Adrenal gland (tissue), 9 donors: ENCODE measurements at regions not wholly inside any gene's neighbourhood (a gene's known extent, or its start where the extent isn't known, plus 50 kb on each side); places are given as distances from the start of the nearest gene placed in this dataset.

Experiments
- DNase-seq, 7 donors: peaks; one replicate each; pipeline ENCODE4 v3.0.0-alpha.2; 2019 to 2020
- H3K27ac ChIP-seq, 5 donors: fragments of 200-600 bp; sonication (generic) in 4 of 5; 1 replicate in 3 of 5; 2 replicates in 2 of 5; pipeline versions ENCODE4 v1.5.1 to v1.8.0; 2016 to 2020; ENCODE audit warnings: mild to moderate bottlenecking in 1 of 5
- H3K27me3 ChIP-seq: fragments of 200-600 bp; 2 replicates; pipeline ENCODE4 v1.8.0; 2021
- H3K36me3 ChIP-seq, 2 donors: fragments of 200-600 bp; replicated peaks in 1 of 2; 1 replicate in 1 of 2; 2 replicates in 1 of 2; pipeline versions ENCODE4 v1.5.1 to v1.8.0; 2018 to 2022
- H3K4me1 ChIP-seq, 2 donors: fragments of 200-600 bp; replicated peaks in 1 of 2; 1 replicate in 1 of 2; 2 replicates in 1 of 2; pipeline versions ENCODE4 v1.5.1 to v1.8.0; 2018 to 2021
- H3K4me3 ChIP-seq, 4 donors: fragments of 200-600 bp; sonication (generic) in 3 of 4; one replicate each; pipeline ENCODE4 v1.5.1; 2016 to 2018
- H3K9me3 ChIP-seq, 3 donors: fragments of 200-600 bp; sonication (generic) in 1 of 3; replicated peaks in 1 of 3; 1 replicate in 2 of 3; 2 replicates in 1 of 3; pipeline versions ENCODE4 v1.5.1 to v1.8.0; 2016 to 2021
- POLR2A ChIP-seq, 2 donors: fragments of 450-650 bp; IDR thresholded peaks; one replicate each; pipeline ENCODE4 v1.6.1; 2017; ENCODE audit warnings: antibody characterized with exemption in 2 of 2, mild to moderate bottlenecking in 2 of 2, moderate library complexity in 1 of 2
- WGBS, 4 donors: extraction: QIAGEN DNeasy Blood & Tissue Kit in 2 of 4; methylation state at CpG; one replicate each; pipeline versions ENCODE4 v1.1.5 to v1.1.7; 2013 to 2017; 5-methylcytosine and 5-hydroxymethylcytosine counted together
- intact Hi-C, 2 donors: fragments of 100-400 bp; cut with DNase I; formaldehyde crosslinking; loops; one replicate each; pipeline versions ENCODE4 v1.14.1 to v1.15.0; 2022 to 2023
- TF ChIP-seq, protein P1 (sequence below), 6 experiments: fragments of 450-650 bp in 4 of 6; fragments of 200-600 bp in 2 of 6; sonication (generic) in 1 of 6; IDR thresholded peaks; 1 replicate in 5 of 6; 2 replicates in 1 of 6; pipeline versions ENCODE4 v1.5.1 to v1.8.0; 2016 to 2021; ENCODE audit warnings: antibody characterized with exemption in 6 of 6, mild to moderate bottlenecking in 2 of 6, moderate library complexity in 1 of 6
- donor health status: healthy with polysubstance abuse.
- donor health status: Bipolar disorder and iron deficiency.
- donor health status: DM: yes; HTN: yes; CAD: no.
- donor health status: DM: no; HTN: no; CAD: no.
- donor health status: DM: no; HTN: no; CAD: no.

DNA sequence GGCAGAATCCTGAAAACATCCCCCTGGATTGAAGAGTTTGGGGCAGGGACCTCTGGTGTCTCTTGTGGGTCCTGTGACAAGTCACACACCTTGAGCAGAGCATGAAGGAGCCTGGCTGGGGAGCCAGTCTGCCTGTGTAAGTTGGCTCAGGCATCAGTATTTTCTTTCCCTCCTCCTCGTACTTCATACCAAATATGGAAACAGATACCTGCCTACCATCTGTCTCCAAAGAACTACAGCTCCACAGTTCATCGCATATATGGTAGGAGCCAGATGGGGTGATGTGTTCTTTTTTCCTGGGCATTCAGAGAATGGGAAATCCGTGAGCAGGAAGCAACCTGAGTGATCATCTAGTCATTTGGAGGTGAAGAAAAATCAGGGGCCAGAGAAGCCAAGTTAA is 177.3 kb upstream of the RAD23B start:
- no peak for TF ChIP-seq POLR2A (IDR thresholded peaks at IDR 0.05)
- TF ChIP-seq, protein P1, sequence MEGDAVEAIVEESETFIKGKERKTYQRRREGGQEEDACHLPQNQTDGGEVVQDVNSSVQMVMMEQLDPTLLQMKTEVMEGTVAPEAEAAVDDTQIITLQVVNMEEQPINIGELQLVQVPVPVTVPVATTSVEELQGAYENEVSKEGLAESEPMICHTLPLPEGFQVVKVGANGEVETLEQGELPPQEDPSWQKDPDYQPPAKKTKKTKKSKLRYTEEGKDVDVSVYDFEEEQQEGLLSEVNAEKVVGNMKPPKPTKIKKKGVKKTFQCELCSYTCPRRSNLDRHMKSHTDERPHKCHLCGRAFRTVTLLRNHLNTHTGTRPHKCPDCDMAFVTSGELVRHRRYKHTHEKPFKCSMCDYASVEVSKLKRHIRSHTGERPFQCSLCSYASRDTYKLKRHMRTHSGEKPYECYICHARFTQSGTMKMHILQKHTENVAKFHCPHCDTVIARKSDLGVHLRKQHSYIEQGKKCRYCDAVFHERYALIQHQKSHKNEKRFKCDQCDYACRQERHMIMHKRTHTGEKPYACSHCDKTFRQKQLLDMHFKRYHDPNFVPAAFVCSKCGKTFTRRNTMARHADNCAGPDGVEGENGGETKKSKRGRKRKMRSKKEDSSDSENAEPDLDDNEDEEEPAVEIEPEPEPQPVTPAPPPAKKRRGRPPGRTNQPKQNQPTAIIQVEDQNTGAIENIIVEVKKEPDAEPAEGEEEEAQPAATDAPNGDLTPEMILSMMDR (IDR thresholded peaks at IDR 0.05): no peak
- intact Hi-C loops: no loop called here
- WGBS, 4 donors: 69 to 79% (median 72%) methylated on average over 3 of the region's 3 CpGs

DNA sequence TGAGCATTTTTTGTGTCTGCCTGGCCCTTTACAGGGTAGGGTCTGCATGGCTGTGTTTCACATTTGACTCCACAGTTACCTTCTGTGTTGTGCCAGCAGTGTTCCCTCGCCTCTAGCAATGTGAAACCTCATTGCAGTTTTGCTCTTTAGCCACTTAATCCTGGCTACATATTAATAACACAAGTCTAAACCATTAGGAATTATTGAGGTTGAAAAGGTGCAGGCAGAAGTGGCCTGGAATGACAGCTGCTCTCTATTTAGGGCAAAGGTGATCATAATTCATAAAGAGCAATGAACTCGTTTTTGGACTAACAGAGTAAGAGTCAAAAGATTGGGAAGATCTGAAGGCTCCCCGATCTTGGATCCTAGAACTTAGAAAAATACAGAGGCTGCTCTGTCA is 176.7 kb upstream of the RAD23B start:
- intact Hi-C loops: no loop called here
- no peak for DNase-seq
- TF ChIP-seq, protein P1 (IDR thresholded peaks at IDR 0.05): no peak
- no peak for TF ChIP-seq POLR2A (IDR thresholded peaks at IDR 0.05)
- Histone ChIP-seq H3K36me3 (no peaks in the 10 kb centered on the region), H3K27ac (no peak overlapping the region), H3K27me3 (no peaks in the 10 kb centered on the region), H3K4me3 (no peak overlapping the region), H3K9me3 (no peaks in the 10 kb centered on the region), H3K4me1 (no peaks in the 10 kb centered on the region)
- 70 to 83% (median 77%) methylated on average over 3 of the region's 3 CpGs for WGBS, 4 donors

More for the DNA sequence above, 177.3 kb upstream of the RAD23B start:
- H3K4me3 ChIP-seq: no peak overlapping the region
- no peaks in the 10 kb centered on the region for H3K36me3 ChIP-seq
- H3K27ac ChIP-seq: no peak overlapping the region
- no peaks in the 10 kb centered on the region for H3K9me3 ChIP-seq
- H3K27me3 ChIP-seq: no peaks in the 10 kb centered on the region
- DNase-seq: no peak
- no peaks in the 10 kb centered on the region for H3K4me1 ChIP-seq

DNA sequence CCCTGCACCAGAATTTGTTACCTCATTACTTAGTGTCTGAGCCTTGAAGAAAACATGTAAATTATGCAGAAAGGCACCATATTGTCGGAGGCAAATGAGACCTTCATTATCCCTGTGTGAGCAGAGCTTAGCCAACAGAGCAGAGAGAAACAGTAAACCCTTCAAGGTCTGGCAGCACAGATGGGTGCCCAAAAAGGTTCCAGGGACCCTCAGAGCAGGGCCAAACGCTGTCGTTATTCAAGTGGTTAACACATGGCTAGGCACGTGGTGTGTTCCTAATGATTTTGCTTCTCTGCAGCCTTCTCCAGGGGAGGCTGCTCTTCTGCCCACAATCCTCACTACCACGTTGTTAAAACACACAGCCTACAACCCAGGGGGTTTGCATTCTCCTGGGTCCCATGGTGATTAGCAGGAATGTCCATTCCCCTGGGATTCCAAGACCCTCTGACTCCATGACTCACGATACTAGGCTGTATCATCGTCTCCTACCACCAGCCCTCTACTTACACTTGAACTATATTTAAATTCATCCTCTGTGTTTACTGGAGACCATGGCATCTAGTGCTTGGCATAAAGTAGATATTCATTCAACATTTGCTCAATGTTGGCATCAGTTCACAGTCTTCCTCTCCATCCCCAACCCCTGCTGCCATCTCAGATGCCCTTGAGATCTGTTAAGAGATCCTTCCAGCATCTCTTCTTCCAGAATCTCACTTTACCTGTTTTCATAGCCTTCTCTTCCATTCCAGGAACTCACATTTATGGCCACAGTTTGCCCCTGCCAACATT is 174.5 kb upstream of the RAD23B start:
- Histone ChIP-seq H3K27me3 (no peaks in the 10 kb centered on the region), H3K27ac (no peak overlapping the region), H3K4me3 (no peak overlapping the region), H3K9me3 (no peaks in the 10 kb centered on the region), H3K4me1 (no peaks in the 10 kb centered on the region), H3K36me3 (no peaks in the 10 kb centered on the region)
- no peak for DNase-seq
- intact Hi-C loops: no loop called here
- 73 to 81% (median 79%) methylated on average over 7 of the region's 7 CpGs for WGBS, 4 donors
- TF ChIP-seq, protein P1 (IDR thresholded peaks at IDR 0.05): no peak
- TF ChIP-seq POLR2A (IDR thresholded peaks at IDR 0.05): no peak

DNA sequence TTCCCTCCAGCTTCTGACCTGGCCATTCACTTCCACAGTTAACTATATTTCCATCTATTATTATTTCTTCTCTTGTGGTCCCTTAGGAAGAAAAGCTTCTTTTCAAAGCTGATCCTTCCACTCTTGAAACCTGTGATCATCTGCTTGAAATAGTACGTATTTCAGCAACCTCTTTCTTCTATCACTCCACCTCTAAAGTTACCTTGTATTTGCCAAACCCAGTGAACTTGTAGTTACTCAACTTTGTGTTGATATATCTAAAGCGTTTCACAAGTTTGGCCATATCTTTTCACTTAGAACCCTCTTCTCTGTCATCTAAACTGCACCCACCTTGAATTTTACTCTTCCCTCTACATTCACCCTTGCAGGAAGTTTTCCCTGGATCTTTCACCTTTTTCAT is 173.8 kb upstream of the RAD23B start:
- H3K27me3 ChIP-seq: no peaks in the 10 kb centered on the region
- no peak for TF ChIP-seq POLR2A (IDR thresholded peaks at IDR 0.05)
- TF ChIP-seq, protein P1 (IDR thresholded peaks at IDR 0.05): no peak
- H3K9me3 ChIP-seq: no peaks in the 10 kb centered on the region
- intact Hi-C loops: no loop called here
- DNase-seq: no peak
- WGBS, 4 donors: 88 to 89% (median 88%) methylated on average over 2 of the region's 2 CpGs
- no peaks in the 10 kb centered on the region for H3K36me3 ChIP-seq
- H3K27ac ChIP-seq: no peak overlapping the region
- no peak overlapping the region for H3K4me3 ChIP-seq
- no peaks in the 10 kb centered on the region for H3K4me1 ChIP-seq
